Astrocyte (in vitro differentiated cells and primary cell): ENCODE measurements at regions not wholly inside any gene's neighbourhood (a gene's known extent, or its start where the extent isn't known, plus 50 kb on each side); places are given as distances from the start of the nearest gene placed in this dataset.

Experiments used
- DNase-seq: peaks from one replicate; pipeline ENCODE4 v3.0.0-alpha.2; 2010; ENCODE audit warnings: low read depth
- FAIRE-seq: peaks from 2 replicates; lab custom pipeline; 2011; peaks lifted over from hg19 to GRCh38; lab: Jason Lieb, UNC
- H2AFZ ChIP-seq: 2 replicates; pipeline ENCODE4 v1.6.0; 2012; ENCODE audit warnings: low read depth, low read length, inconsistent platforms
- H3K27ac ChIP-seq: 2 replicates; pipeline ENCODE4 v1.5.1; 2011; ENCODE audit warnings: low read depth, low read length, inconsistent platforms
- H3K27me3 ChIP-seq: 2 replicates; pipeline ENCODE4 v1.6.0; 2011; ENCODE audit warnings: low read length, inconsistent platforms; ENCODE audit not compliant: insufficient read depth
- H3K36me3 ChIP-seq: 2 replicates; pipeline ENCODE4 v1.5.1; 2011; ENCODE audit warnings: low read length, inconsistent platforms; ENCODE audit not compliant: insufficient read depth
- H3K4me1 ChIP-seq: 2 replicates; pipeline ENCODE4 v1.5.1; 2011; ENCODE audit warnings: low read length, inconsistent platforms; ENCODE audit not compliant: insufficient read depth
- H3K4me2 ChIP-seq: 2 replicates; pipeline ENCODE4 v1.6.0; 2012; ENCODE audit warnings: low read length, inconsistent platforms
- H3K4me3 ChIP-seq: 2 replicates; pipeline ENCODE4 v1.5.1; 2011; ENCODE audit warnings: low read depth, mild to moderate bottlenecking, low read length, inconsistent platforms; ENCODE audit not compliant: insufficient read depth
- H3K79me2 ChIP-seq: 2 replicates; pipeline ENCODE4 v1.6.0; 2012; ENCODE audit warnings: mild to moderate bottlenecking, low read length, inconsistent platforms; ENCODE audit not compliant: insufficient read depth
- H3K9ac ChIP-seq: 2 replicates; pipeline ENCODE4 v1.6.0; 2012; ENCODE audit warnings: mild to moderate bottlenecking, low read length, inconsistent platforms
- H3K9me3 ChIP-seq: 2 replicates; pipeline ENCODE4 v1.5.1; 2012; ENCODE audit warnings: low read depth, mild to moderate bottlenecking, low read length, inconsistent platforms; ENCODE audit not compliant: insufficient read depth
- H4K20me1 ChIP-seq: 2 replicates; pipeline ENCODE4 v1.6.0; 2012; ENCODE audit warnings: low read length, inconsistent platforms; ENCODE audit not compliant: insufficient read depth
- H3K27ac Mint-ChIP-seq: one replicate; pipeline ENCODE4 v1.8.0; 2021; ENCODE audit warnings: mild to moderate bottlenecking, mixed read lengths; ENCODE audit not compliant: unreplicated experiment
- H3K27me3 Mint-ChIP-seq: one replicate; pipeline ENCODE4 v1.8.0; 2021; ENCODE audit warnings: low read depth, mixed read lengths; ENCODE audit not compliant: unreplicated experiment
- H3K36me3 Mint-ChIP-seq: one replicate; pipeline ENCODE4 v1.8.0; 2021; ENCODE audit warnings: low read depth, mixed read lengths; ENCODE audit not compliant: unreplicated experiment
- H3K4me1 Mint-ChIP-seq: one replicate; pipeline ENCODE4 v1.8.0; 2021; ENCODE audit warnings: low read depth, mixed read lengths; ENCODE audit not compliant: unreplicated experiment
- H3K4me3 Mint-ChIP-seq: one replicate; pipeline ENCODE4 v1.8.0; 2021; ENCODE audit warnings: mild to moderate bottlenecking, moderate library complexity, mixed read lengths; ENCODE audit not compliant: unreplicated experiment
- H3K9me3 Mint-ChIP-seq: one replicate; pipeline ENCODE4 v1.8.0; 2021; ENCODE audit warnings: mild to moderate bottlenecking, mixed read lengths; ENCODE audit not compliant: unreplicated experiment
- EZH2 ChIP-seq: IDR thresholded peaks from 2 replicates; pipeline ENCODE4 v1.6.1; 2012; ENCODE audit warnings: mild to moderate bottlenecking, low read length, inconsistent platforms; ENCODE audit not compliant: insufficient read depth
- TF ChIP-seq, protein P1 (sequence below): IDR thresholded peaks from 2 replicates; pipeline ENCODE4 v1.5.1; 2011; ENCODE audit warnings: low read depth, mild to moderate bottlenecking, inconsistent platforms, low read length, moderate library complexity; ENCODE audit not compliant: insufficient read depth

DNA sequence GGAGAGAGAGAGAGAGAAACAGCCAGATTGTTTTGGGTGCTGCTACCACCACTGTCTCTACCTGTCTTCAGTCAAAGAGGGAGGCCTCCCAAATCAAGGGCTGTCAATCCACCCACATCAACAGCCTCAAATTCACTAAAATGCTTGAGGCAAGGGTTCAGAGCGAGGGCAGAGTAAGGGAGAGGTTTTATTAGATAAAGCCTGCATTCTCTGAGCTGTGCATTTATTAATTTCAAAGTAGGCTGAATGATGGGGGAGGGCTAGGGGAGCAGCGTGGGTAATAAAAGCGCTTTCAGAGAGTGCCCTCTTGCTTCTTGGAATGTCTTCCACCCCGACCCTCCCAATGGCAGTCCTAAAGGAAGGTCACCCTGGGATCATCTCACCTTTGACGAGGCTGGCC lies 636.5 kb upstream of the TBX3 start:
- DNase-seq (no peak), FAIRE-seq (no peak)
- H3K27ac ChIP-seq: no peak overlapping the region
- H3K4me3 ChIP-seq: no peak overlapping the region
- Mint-ChIP-seq H3K4me1 (no peaks in the 10 kb centered on the region), H3K9me3 (no peaks in the 10 kb centered on the region), H3K27me3 (no peaks in the 10 kb centered on the region), H3K4me3 (no peak overlapping the region), H3K27ac (no peak overlapping the region), H3K36me3 (no peaks in the 10 kb centered on the region)
- H3K79me2 ChIP-seq: no peaks in the 10 kb centered on the region
- H3K27me3 ChIP-seq: no peaks in the 10 kb centered on the region
- no peak overlapping the region for H3K4me2 ChIP-seq
- no peak overlapping the region for H3K9ac ChIP-seq
- no peaks in the 10 kb centered on the region for H4K20me1 ChIP-seq
- H3K4me1 ChIP-seq: peaks cover 5% of the 10 kb centered on the region
- H2AFZ ChIP-seq: no peak overlapping the region
- H3K9me3 ChIP-seq: no peaks in the 10 kb centered on the region
- no peak for TF ChIP-seq EZH2
- TF ChIP-seq, protein P1, sequence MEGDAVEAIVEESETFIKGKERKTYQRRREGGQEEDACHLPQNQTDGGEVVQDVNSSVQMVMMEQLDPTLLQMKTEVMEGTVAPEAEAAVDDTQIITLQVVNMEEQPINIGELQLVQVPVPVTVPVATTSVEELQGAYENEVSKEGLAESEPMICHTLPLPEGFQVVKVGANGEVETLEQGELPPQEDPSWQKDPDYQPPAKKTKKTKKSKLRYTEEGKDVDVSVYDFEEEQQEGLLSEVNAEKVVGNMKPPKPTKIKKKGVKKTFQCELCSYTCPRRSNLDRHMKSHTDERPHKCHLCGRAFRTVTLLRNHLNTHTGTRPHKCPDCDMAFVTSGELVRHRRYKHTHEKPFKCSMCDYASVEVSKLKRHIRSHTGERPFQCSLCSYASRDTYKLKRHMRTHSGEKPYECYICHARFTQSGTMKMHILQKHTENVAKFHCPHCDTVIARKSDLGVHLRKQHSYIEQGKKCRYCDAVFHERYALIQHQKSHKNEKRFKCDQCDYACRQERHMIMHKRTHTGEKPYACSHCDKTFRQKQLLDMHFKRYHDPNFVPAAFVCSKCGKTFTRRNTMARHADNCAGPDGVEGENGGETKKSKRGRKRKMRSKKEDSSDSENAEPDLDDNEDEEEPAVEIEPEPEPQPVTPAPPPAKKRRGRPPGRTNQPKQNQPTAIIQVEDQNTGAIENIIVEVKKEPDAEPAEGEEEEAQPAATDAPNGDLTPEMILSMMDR: no peak
- no peaks in the 10 kb centered on the region for H3K36me3 ChIP-seq

DNA sequence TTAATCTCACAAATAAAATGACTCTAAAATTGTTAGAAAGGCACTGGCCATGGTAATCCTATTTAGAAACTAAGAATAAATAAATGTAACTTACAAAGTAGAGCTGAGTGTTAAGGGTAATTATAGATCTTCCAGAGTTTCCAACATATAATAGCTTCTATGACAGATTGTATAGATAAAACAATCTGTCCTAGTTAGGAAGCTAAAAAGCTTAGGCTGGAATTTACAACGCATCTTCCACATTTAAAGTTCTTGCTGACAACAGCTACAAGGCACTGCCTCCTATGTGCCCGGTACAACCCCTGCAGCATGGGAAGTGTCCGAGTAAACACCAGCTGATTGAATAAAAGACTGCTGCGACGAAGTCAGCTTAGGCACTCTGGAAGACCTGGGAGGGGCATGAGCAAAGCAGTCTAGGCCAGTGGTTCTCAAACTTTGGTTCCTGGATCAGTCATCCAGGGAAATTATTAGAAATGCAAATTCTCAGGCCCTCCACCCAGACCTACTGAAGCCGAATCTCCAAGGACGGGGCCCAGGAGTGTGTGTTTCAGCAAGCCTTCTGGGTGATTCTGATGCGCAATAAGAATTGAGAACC lies 635.6 kb upstream of the TBX3 start:
- Histone ChIP-seq H3K4me1 (peaks cover 5% of the 10 kb centered on the region), H3K9ac (no peak overlapping the region), H3K79me2 (no peaks in the 10 kb centered on the region), H3K27ac (no peak overlapping the region), H3K36me3 (no peaks in the 10 kb centered on the region), H3K4me2 (no peak overlapping the region), H3K27me3 (no peaks in the 10 kb centered on the region), H3K4me3 (no peak overlapping the region), H2AFZ (no peak overlapping the region), H4K20me1 (no peaks in the 10 kb centered on the region), H3K9me3 (no peaks in the 10 kb centered on the region)
- DNase-seq (no peak), FAIRE-seq (no peak)
- no peaks in the 10 kb centered on the region for H3K4me1 Mint-ChIP-seq
- H3K4me3 Mint-ChIP-seq: no peak overlapping the region
- no peak for TF ChIP-seq EZH2
- TF ChIP-seq, protein P1: no peak
- no peaks in the 10 kb centered on the region for H3K9me3 Mint-ChIP-seq
- H3K36me3 Mint-ChIP-seq: no peaks in the 10 kb centered on the region
- H3K27me3 Mint-ChIP-seq: no peaks in the 10 kb centered on the region
- H3K27ac Mint-ChIP-seq: no peak overlapping the region

- H3K9ac ChIP-seq: no peak overlapping the region
- Mint-ChIP-seq H3K27me3 (peaks cover 3% of the 10 kb centered on the region), H3K27ac (no peak overlapping the region), H3K4me1 (peaks cover 9% of the 10 kb centered on the region), H3K4me3 (no peak overlapping the region), H3K9me3 (no peaks in the 10 kb centered on the region), H3K36me3 (no peaks in the 10 kb centered on the region)
- H3K9me3 ChIP-seq: no peaks in the 10 kb centered on the region
- no peak overlapping the region for H3K4me3 ChIP-seq
- H2AFZ ChIP-seq: no peak overlapping the region
- no peaks in the 10 kb centered on the region for H3K4me1 ChIP-seq
- H3K27me3 ChIP-seq: no peaks in the 10 kb centered on the region
- H3K79me2 ChIP-seq: no peaks in the 10 kb centered on the region
- TF ChIP-seq, protein P1: no peak
- TF ChIP-seq EZH2: no peak
- no peak for FAIRE-seq
- no peaks in the 10 kb centered on the region for H4K20me1 ChIP-seq
- no peaks in the 10 kb centered on the region for H3K36me3 ChIP-seq
- DNase-seq: peak; percentile 86
- peak overlapping the region; percentile 29 for H3K4me2 ChIP-seq
- H3K27ac ChIP-seq: peak overlapping the region; percentile 30
Measured at GRCh38 chr12:115313929-115314328, 630.0 kb upstream of the TBX3 start.
